GM23338 (cell line): ENCODE measurements at regions not wholly inside any gene's neighbourhood (a gene's known extent, or its start where the extent isn't known, plus 50 kb on each side); places are given as distances from the start of the nearest gene placed in this dataset.

Source experiments
- ATAC-seq: fragments of 200-7000 bp; cut with Tn5 transposase; 3 replicates; pipeline ENCODE4 v1.9.1; 2020
- DNase-seq: peaks from one replicate; pipeline ENCODE4 v3.0.0-alpha.2; 2015; ENCODE audit warnings: low spot score
- H2AFZ ChIP-seq: fragments of 200-600 bp; sonication (generic); 2 replicates; pipeline ENCODE4 v1.8.0; 2016; ENCODE audit warnings: antibody characterized with exemption, mild to moderate bottlenecking, moderate library complexity
- H3F3A ChIP-seq: fragments of 200-600 bp; sonication (generic); replicated peaks from 2 replicates; pipeline ENCODE4 v1.8.0; 2017; ENCODE audit warnings: antibody characterized with exemption, mixed run types, low read depth
- H3K27ac ChIP-seq: fragments of 200-600 bp; sonication (generic); 2 replicates; pipeline ENCODE4 v1.6.1; 2016; ENCODE audit warnings: low read depth
- H3K27me3 ChIP-seq: fragments of 200-600 bp; sonication (generic); 2 replicates; pipeline ENCODE4 v1.8.0; 2016; ENCODE audit warnings: mild to moderate bottlenecking, mixed run types, moderate library complexity; ENCODE audit not compliant: insufficient read depth
- H3K36me3 ChIP-seq: fragments of 200-600 bp; sonication (generic); 2 replicates; pipeline ENCODE4 v1.8.0; 2016; ENCODE audit warnings: mild to moderate bottlenecking; ENCODE audit not compliant: insufficient read depth
- H3K4me1 ChIP-seq: fragments of 200-600 bp; sonication (generic); 2 replicates; pipeline ENCODE4 v1.8.0; 2016; ENCODE audit warnings: mild to moderate bottlenecking, moderate library complexity; ENCODE audit not compliant: insufficient read depth
- H3K4me2 ChIP-seq: fragments of 200-600 bp; sonication (generic); 2 replicates; pipeline ENCODE4 v1.7.1; 2017; ENCODE audit warnings: mixed run types
- H3K4me3 ChIP-seq: fragments of 200-600 bp; sonication (generic); 2 replicates; pipeline ENCODE4 v1.6.1; 2016; ENCODE audit warnings: mixed run types
- H3K79me2 ChIP-seq: fragments of 200-600 bp; sonication (generic); replicated peaks from 2 replicates; pipeline ENCODE4 v1.8.0; 2017; ENCODE audit warnings: mild to moderate bottlenecking; ENCODE audit not compliant: insufficient read depth
- H3K9me2 ChIP-seq: fragments of 200-600 bp; sonication (generic); 2 replicates; pipeline ENCODE4 v1.8.0; 2017; ENCODE audit not compliant: insufficient read depth
- H4K20me1 ChIP-seq: fragments of 200-600 bp; sonication (generic); replicated peaks from 2 replicates; pipeline ENCODE4 v1.8.0; 2017; ENCODE audit warnings: mild to moderate bottlenecking; ENCODE audit not compliant: insufficient read depth
- H3K27ac Mint-ChIP-seq: 2 replicates; pipeline ENCODE4 v1.8.0; 2020; ENCODE audit warnings: inconsistent platforms, mild to moderate bottlenecking, moderate library complexity, mixed read lengths
- H3K27me3 Mint-ChIP-seq: 3 replicates; pipeline ENCODE4 v1.8.0; 2022; ENCODE audit warnings: low read depth, mild to moderate bottlenecking, moderate library complexity, mixed read lengths, inconsistent platforms; ENCODE audit not compliant: insufficient read depth, poor library complexity
- H3K36me3 Mint-ChIP-seq: 3 replicates; pipeline ENCODE4 v1.8.0; 2021; ENCODE audit warnings: low read depth, mild to moderate bottlenecking, inconsistent platforms, moderate library complexity, mixed read lengths
- H3K4me1 Mint-ChIP-seq: 3 replicates; pipeline ENCODE4 v1.8.0; 2020; ENCODE audit warnings: mild to moderate bottlenecking, inconsistent platforms, mixed read lengths
- H3K4me3 Mint-ChIP-seq: 3 replicates; pipeline ENCODE4 v1.8.0; 2021; ENCODE audit warnings: moderate library complexity, mild to moderate bottlenecking, inconsistent platforms, mixed read lengths
- H3K9me3 Mint-ChIP-seq: 3 replicates; pipeline ENCODE4 v1.8.0; 2020; ENCODE audit warnings: moderate library complexity, mild to moderate bottlenecking, inconsistent platforms, mixed read lengths
- EZH2phosphoT487 ChIP-seq: fragments of 200-600 bp; sonication (generic); IDR thresholded peaks from one replicate; pipeline ENCODE4 v1.8.1; 2018; ENCODE audit warnings: antibody characterized with exemption; ENCODE audit not compliant: unreplicated experiment
- JUNB ChIP-seq: IDR thresholded peaks from one replicate; pipeline ENCODE4 v1.6.1; 2016; ENCODE audit warnings: antibody characterized with exemption; ENCODE audit not compliant: unreplicated experiment
- NANOG ChIP-seq: IDR thresholded peaks from 2 replicates; pipeline ENCODE4 v1.6.1; 2016; ENCODE audit warnings: antibody characterized with exemption, borderline replicate concordance
- ZNF114 ChIP-seq: fragments of 250-450 bp; sonication (Bioruptor Pico); IDR thresholded peaks from 2 replicates; pipeline ENCODE4 v1.5.0; 2020; ENCODE audit warnings: mild to moderate bottlenecking, moderate library complexity
- TF ChIP-seq, protein P1 (sequence below): fragments of 250-450 bp; sonication (Bioruptor Pico); IDR thresholded peaks from 2 replicates; pipeline ENCODE4 v1.5.0; 2020; ENCODE audit warnings: mild to moderate bottlenecking, moderate library complexity

DNA sequence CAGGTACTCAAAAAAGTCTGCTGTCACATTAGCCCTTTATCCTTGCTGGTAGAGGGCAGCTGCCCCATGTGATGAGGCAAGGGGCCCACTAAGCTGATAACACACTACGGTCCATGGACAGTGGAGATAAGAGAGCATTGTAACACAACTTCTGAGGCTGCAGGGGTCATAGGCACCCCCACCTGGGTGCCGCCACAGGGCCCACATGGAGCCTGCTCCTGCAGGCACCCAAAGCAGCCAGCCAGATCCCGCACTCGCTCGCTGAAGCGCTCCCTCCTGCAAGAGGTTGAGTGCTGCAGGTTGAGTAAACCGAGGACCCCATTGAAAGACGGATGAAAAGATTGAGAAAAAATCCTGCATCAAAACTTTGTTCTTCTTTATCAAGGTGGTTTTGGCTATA is 566.3 kb upstream of the NOVA1 start (continued):
- TF ChIP-seq, protein P1, sequence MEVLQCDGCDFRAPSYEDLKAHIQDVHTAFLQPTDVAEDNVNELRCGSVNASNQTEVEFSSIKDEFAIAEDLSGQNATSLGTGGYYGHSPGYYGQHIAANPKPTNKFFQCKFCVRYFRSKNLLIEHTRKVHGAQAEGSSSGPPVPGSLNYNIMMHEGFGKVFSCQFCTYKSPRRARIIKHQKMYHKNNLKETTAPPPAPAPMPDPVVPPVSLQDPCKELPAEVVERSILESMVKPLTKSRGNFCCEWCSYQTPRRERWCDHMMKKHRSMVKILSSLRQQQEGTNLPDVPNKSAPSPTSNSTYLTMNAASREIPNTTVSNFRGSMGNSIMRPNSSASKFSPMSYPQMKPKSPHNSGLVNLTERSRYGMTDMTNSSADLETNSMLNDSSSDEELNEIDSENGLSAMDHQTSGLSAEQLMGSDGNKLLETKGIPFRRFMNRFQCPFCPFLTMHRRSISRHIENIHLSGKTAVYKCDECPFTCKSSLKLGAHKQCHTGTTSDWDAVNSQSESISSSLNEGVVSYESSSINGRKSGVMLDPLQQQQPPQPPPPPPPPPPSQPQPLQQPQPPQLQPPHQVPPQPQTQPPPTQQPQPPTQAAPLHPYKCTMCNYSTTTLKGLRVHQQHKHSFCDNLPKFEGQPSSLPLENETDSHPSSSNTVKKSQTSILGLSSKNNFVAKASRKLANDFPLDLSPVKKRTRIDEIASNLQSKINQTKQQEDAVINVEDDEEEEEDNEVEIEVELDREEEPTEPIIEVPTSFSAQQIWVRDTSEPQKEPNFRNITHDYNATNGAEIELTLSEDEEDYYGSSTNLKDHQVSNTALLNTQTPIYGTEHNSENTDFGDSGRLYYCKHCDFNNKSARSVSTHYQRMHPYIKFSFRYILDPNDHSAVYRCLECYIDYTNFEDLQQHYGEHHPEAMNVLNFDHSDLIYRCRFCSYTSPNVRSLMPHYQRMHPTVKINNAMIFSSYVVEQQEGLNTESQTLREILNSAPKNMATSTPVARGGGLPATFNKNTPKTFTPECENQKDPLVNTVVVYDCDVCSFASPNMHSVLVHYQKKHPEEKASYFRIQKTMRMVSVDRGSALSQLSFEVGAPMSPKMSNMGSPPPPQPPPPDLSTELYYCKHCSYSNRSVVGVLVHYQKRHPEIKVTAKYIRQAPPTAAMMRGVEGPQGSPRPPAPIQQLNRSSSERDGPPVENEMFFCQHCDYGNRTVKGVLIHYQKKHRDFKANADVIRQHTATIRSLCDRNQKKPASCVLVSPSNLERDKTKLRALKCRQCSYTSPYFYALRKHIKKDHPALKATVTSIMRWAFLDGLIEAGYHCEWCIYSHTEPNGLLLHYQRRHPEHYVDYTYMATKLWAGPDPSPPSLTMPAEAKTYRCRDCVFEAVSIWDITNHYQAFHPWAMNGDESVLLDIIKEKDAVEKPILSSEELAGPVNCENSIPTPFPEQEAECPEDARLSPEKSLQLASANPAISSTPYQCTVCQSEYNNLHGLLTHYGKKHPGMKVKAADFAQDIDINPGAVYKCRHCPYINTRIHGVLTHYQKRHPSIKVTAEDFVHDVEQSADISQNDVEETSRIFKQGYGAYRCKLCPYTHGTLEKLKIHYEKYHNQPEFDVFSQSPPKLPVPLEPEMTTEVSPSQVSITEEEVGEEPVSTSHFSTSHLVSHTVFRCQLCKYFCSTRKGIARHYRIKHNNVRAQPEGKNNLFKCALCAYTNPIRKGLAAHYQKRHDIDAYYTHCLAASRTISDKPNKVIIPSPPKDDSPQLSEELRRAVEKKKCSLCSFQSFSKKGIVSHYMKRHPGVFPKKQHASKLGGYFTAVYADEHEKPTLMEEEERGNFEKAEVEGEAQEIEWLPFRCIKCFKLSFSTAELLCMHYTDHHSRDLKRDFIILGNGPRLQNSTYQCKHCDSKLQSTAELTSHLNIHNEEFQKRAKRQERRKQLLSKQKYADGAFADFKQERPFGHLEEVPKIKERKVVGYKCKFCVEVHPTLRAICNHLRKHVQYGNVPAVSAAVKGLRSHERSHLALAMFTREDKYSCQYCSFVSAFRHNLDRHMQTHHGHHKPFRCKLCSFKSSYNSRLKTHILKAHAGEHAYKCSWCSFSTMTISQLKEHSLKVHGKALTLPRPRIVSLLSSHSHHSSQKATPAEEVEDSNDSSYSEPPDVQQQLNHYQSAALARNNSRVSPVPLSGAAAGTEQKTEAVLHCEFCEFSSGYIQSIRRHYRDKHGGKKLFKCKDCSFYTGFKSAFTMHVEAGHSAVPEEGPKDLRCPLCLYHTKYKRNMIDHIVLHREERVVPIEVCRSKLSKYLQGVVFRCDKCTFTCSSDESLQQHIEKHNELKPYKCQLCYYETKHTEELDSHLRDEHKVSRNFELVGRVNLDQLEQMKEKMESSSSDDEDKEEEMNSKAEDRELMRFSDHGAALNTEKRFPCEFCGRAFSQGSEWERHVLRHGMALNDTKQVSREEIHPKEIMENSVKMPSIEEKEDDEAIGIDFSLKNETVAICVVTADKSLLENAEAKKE (CRISPR knock-in tag): no peak

DNA sequence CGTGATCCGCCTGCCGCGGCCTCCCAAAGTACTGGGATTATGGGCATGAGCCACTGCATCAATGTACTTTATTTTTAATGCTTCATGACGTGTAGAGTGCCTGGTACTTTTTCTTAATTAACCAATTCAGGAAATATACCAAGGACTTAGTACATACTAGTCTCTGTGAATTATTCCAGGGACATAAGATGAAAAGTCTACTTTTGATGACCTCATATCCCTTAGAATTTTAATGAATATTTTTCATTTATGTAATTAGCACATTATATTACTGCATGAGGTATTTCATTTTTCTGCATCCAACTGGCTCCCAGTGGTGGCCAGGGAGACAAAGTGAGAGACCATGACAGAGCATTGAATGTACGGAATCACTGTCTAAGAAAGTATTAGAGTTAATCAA is 577.7 kb upstream of the NOVA1 start:
- Mint-ChIP-seq H3K4me1 (no peaks in the 10 kb centered on the region; the same call in 2 of the 3 replicates), H3K27ac (no peak overlapping the region), H3K9me3 (peaks cover 8% of the 10 kb centered on the region; the same call in 2 of the 3 replicates), H3K4me3 (no peak overlapping the region), H3K27me3 (no peaks in the 10 kb centered on the region), H3K36me3 (peaks cover 3% of the 10 kb centered on the region; the same call in 1 of the 3 replicates)
- Histone ChIP-seq H3K79me2 (no peaks in the 10 kb centered on the region), H3F3A (no peaks in the 10 kb centered on the region), H3K36me3 (no peaks in the 10 kb centered on the region), H3K27me3 (no peaks in the 10 kb centered on the region), H4K20me1 (no peaks in the 10 kb centered on the region), H3K9me2 (no peaks in the 10 kb centered on the region), H3K4me3 (no peak overlapping the region), H3K4me2 (no peak overlapping the region), H3K27ac (no peak overlapping the region), H3K4me1 (peaks cover 4% of the 10 kb centered on the region; the same call in 1 of the 2 replicates), H2AFZ (no peak overlapping the region)
- TF ChIP-seq JUNB (no peak), ZNF114 (CRISPR knock-in tag) (no peak)
- ATAC-seq (no peak), DNase-seq (no peak)

DNA sequence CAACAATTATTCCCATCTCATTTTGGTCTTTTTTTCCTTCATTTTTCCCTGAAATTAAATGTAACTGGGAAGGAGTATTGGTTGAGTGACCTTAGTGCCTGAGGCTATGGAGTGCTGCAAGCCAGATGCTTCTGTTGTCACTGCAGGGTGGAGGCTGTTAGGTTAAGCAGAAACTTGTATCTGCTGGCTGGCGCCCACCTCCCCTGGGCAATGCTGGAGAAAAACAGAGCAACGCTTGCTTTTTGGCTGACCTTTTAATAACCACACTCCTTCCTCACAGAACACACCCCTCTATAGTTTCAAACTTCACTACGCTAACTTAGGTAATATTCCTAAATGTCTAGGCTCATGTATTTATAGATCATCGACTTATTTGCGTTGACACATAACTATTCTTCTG is 583.5 kb upstream of the NOVA1 start:
- Histone ChIP-seq H3K4me3 (no peak overlapping the region), H3K4me2 (no peak overlapping the region), H3K36me3 (no peaks in the 10 kb centered on the region), H3F3A (no peaks in the 10 kb centered on the region), H3K4me1 (no peaks in the 10 kb centered on the region), H2AFZ (no peak overlapping the region), H3K27me3 (no peaks in the 10 kb centered on the region), H4K20me1 (no peaks in the 10 kb centered on the region), H3K79me2 (no peaks in the 10 kb centered on the region), H3K27ac (no peak overlapping the region), H3K9me2 (no peaks in the 10 kb centered on the region)
- H3K9me3 Mint-ChIP-seq: no peaks in the 10 kb centered on the region
- ATAC-seq (no peak), DNase-seq (no peak)
- no peak overlapping the region for H3K4me3 Mint-ChIP-seq
- no peaks in the 10 kb centered on the region for H3K27me3 Mint-ChIP-seq
- no peaks in the 10 kb centered on the region for H3K36me3 Mint-ChIP-seq
- no peaks in the 10 kb centered on the region for H3K4me1 Mint-ChIP-seq
- no peak overlapping the region for H3K27ac Mint-ChIP-seq
- TF ChIP-seq, protein P1 (CRISPR knock-in tag): no peak
- no peak for TF ChIP-seq NANOG
- TF ChIP-seq EZH2phosphoT487: no peak
